Neural cell (in vitro differentiated cells): ENCODE measurements at regions not wholly inside any gene's neighbourhood (a gene's known extent, or its start where the extent isn't known, plus 50 kb on each side); places are given as distances from the start of the nearest gene placed in this dataset.

Source experiments
- H2AFZ ChIP-seq: fragments of 200-600, 300-800 bp; sonication (generic), shearing (Covaris generic); 2 replicates; pipeline ENCODE4 v1.6.0; 2014; ENCODE audit warnings: low read depth, mild to moderate bottlenecking, antibody characterized with exemption, low read length, moderate library complexity
- H3F3A ChIP-seq: fragments of 200-600 bp; shearing (Covaris generic); 2 replicates; pipeline ENCODE4 v1.6.1; 2016; ENCODE audit warnings: mild to moderate bottlenecking, moderate library complexity, mixed read lengths, antibody characterized with exemption, low read length; ENCODE audit not compliant: insufficient read depth, poor library complexity, severe bottlenecking
- H3K27ac ChIP-seq: fragments of 200-600, 300-800 bp; sonication (generic), shearing (Covaris generic); 2 replicates; pipeline ENCODE4 v1.5.1; 2014; ENCODE audit warnings: mild to moderate bottlenecking, low read length, moderate library complexity
- H3K27me3 ChIP-seq: fragments of 300-800, 200-600 bp; sonication (generic), shearing (Covaris generic); 2 replicates; pipeline ENCODE4 v1.6.0; 2014; ENCODE audit warnings: mild to moderate bottlenecking, low read depth, low read length, moderate library complexity; ENCODE audit not compliant: insufficient read depth
- H3K36me3 ChIP-seq: fragments of 300-800, 200-600 bp; sonication (generic), shearing (Covaris generic); 2 replicates; pipeline ENCODE4 v1.5.1; 2014; ENCODE audit warnings: mild to moderate bottlenecking, antibody characterized with exemption, low read length, moderate library complexity; ENCODE audit not compliant: insufficient read depth
- H3K4me2 ChIP-seq: fragments of 300-800, 200-600 bp; sonication (generic), shearing (Covaris generic); 2 replicates; pipeline ENCODE4 v1.6.0; 2014; ENCODE audit warnings: mild to moderate bottlenecking, low read length
- H3K4me3 ChIP-seq: fragments of 300-800, 200-600 bp; sonication (generic), shearing (Covaris generic); 2 replicates; pipeline ENCODE4 v1.5.1; 2014; ENCODE audit warnings: mild to moderate bottlenecking, low read length, moderate library complexity
- H3K79me2 ChIP-seq: fragments of 200-600 bp; shearing (Covaris generic); replicated peaks from 2 replicates; pipeline ENCODE4 v1.6.0; 2014; ENCODE audit warnings: mild to moderate bottlenecking, low read length, moderate library complexity; ENCODE audit not compliant: insufficient read depth
- H3K9ac ChIP-seq: fragments of 300-800, 200-600 bp; sonication (generic), shearing (Covaris generic); 2 replicates; pipeline ENCODE4 v1.6.1; 2016; ENCODE audit warnings: mild to moderate bottlenecking, low read length, mixed read lengths
- H3K9me2 ChIP-seq: fragments of 200-600 bp; shearing (Covaris generic); 2 replicates; pipeline ENCODE4 v1.6.1; 2016; ENCODE audit warnings: mild to moderate bottlenecking, low read length, mixed read lengths; ENCODE audit not compliant: insufficient read depth
- H3K9me3 ChIP-seq: fragments of 200-600, 300-800 bp; sonication (generic), shearing (Covaris generic); 2 replicates; pipeline ENCODE4 v1.6.1; 2016; ENCODE audit warnings: mild to moderate bottlenecking, mixed run types, low read length, moderate library complexity, mixed read lengths
- H4K20me1 ChIP-seq: fragments of 200-600 bp; shearing (Covaris generic); 2 replicates; pipeline ENCODE4 v1.6.1; 2016; ENCODE audit warnings: mild to moderate bottlenecking, mixed run types; ENCODE audit not compliant: insufficient read depth
- CTCF ChIP-seq: fragments of 450-650 bp; IDR thresholded peaks from 2 replicates; pipeline ENCODE4 v1.5.1; 2014; ENCODE audit warnings: antibody characterized with exemption, mild to moderate bottlenecking, moderate library complexity; ENCODE audit not compliant: poor library complexity, severe bottlenecking
- EP300 ChIP-seq: fragments of 450-650 bp; conservative IDR thresholded peaks from 2 replicates; pipeline ENCODE4 v1.6.1; 2014; ENCODE audit warnings: antibody characterized with exemption, mild to moderate bottlenecking, moderate library complexity; ENCODE audit not compliant: poor library complexity, severe bottlenecking
- EZH2 ChIP-seq: fragments of 200-600, 300-800 bp; shearing (Covaris generic), sonication (generic); IDR thresholded peaks from 2 replicates; pipeline ENCODE4 v1.6.1; 2014; ENCODE audit warnings: antibody characterized with exemption, low read length, borderline replicate concordance, mild to moderate bottlenecking; ENCODE audit not compliant: insufficient read depth, poor library complexity, severe bottlenecking
- MXI1 ChIP-seq: fragments of 450-650 bp; conservative IDR thresholded peaks from 2 replicates; pipeline ENCODE4 v1.6.1; 2014; ENCODE audit warnings: antibody characterized with exemption, mild to moderate bottlenecking; ENCODE audit not compliant: poor library complexity, severe bottlenecking
- POLR2AphosphoS5 ChIP-seq: IDR thresholded peaks from 2 replicates; pipeline ENCODE4 v1.6.1; 2012
- RAD21 ChIP-seq: fragments of 450-650 bp; conservative IDR thresholded peaks from 2 replicates; pipeline ENCODE4 v1.6.1; 2014; ENCODE audit warnings: antibody characterized with exemption, mild to moderate bottlenecking, moderate library complexity
- REST ChIP-seq: IDR thresholded peaks from 2 replicates; pipeline ENCODE4 v1.6.1; 2012; ENCODE audit warnings: borderline replicate concordance
- SMC3 ChIP-seq: fragments of 450-650 bp; conservative IDR thresholded peaks from 2 replicates; pipeline ENCODE4 v1.6.1; 2014; ENCODE audit warnings: antibody characterized with exemption, mild to moderate bottlenecking, moderate library complexity; ENCODE audit not compliant: poor library complexity
- TAF1 ChIP-seq: IDR thresholded peaks from 2 replicates; pipeline ENCODE4 v1.6.1; 2012; ENCODE audit warnings: low read depth
- small RNA-seq, 3 experiments: library from RNA; depleted of rRNA; stranded (forward); fragments of <200 nt; gene quantifications; one replicate each; pipeline ENCODE3, GENCODE V24; 2012

DNA sequence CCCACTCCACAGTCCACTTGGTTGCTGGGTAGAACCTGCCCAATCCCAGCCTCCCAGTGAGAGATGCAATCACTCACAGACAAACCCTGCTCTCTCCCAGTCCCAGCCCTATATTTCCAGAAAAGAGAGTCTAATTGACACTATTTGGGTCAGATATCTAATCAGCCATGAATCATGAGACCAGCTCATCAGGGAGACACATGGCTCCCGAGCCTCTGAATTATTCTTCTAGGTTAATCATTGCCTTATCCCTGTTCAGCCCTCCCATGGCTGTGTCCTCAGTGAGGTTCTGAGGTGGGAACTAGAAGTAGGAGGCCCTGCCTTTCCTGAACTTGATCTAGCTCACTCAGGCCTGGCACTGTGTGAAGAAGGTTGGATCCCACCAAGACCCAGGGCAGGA lies 49.9 kb upstream of the ZC3H12A start:
- Histone ChIP-seq H3K4me2 (no peak overlapping the region), H2AFZ (no peak overlapping the region), H3F3A (no peaks in the 10 kb centered on the region), H3K79me2 (no peaks in the 10 kb centered on the region), H3K9me2 (no peaks in the 10 kb centered on the region), H3K9ac (no peak overlapping the region), H3K27me3 (no peaks in the 10 kb centered on the region), H3K36me3 (no peaks in the 10 kb centered on the region), H4K20me1 (no peaks in the 10 kb centered on the region), H3K9me3 (no peaks in the 10 kb centered on the region), H3K4me3 (no peak overlapping the region), H3K27ac (no peak overlapping the region)
- TF ChIP-seq RAD21: no peak
- TF ChIP-seq POLR2AphosphoS5: no peak
- TF ChIP-seq EZH2: no peak
- no peak for TF ChIP-seq SMC3
- TF ChIP-seq EP300: no peak
- TF ChIP-seq MXI1: no peak
- TF ChIP-seq CTCF: no peak
- no peak for TF ChIP-seq TAF1
- no peak for TF ChIP-seq REST

Small RNA genes lying in the stretch of these regions (small RNA-seq; reads per million reads assigned to genes)
- 0 reads per million in 3 experiments for gene MIR4255
- 0 to 0.08 (median 0) reads per million in 3 experiments for gene RNA5SP43
- gene RNU6-636P: 0 reads per million in 3 experiments
- gene RPS29P6: 0 reads per million in 3 experiments
